GM21619 (cell line): ENCODE measurements at regions not wholly inside any gene's neighbourhood (a gene's known extent, or its start where the extent isn't known, plus 50 kb on each side); places are given as distances from the start of the nearest gene placed in this dataset.

Source experiments
- ATAC-seq: cut with Tn5 transposase; IDR thresholded peaks from one replicate; pipeline ENCODE4 v1.9.1; 2021; ENCODE audit not compliant: unreplicated experiment

- no peak for ATAC-seq
Measured at GRCh38 chr20:60240415-60240814, 282.2 kb downstream of the CDH26 start.

- ATAC-seq = no peak
Measured at GRCh38 chr20:60240986-60241385, 282.8 kb downstream of the CDH26 start.

- no peak for ATAC-seq
Measured at GRCh38 chr20:60242836-60243505, 284.7 kb downstream of the CDH26 start.

GRCh38 chr20:60244373-60245146 is 286.3 kb downstream of the CDH26 start:
- ATAC-seq = no peak

GRCh38 chr20:60246751-60247150 is 288.5 kb downstream of the CDH26 start:
- no peak for ATAC-seq

- ATAC-seq = no peak
Measured at GRCh38 chr20:60249436-60249835, 291.2 kb downstream of the CDH26 start.

- no peak for ATAC-seq
Measured at GRCh38 chr20:60250251-60250650, 292.0 kb downstream of the CDH26 start.

- ATAC-seq = no peak
Measured at GRCh38 chr20:60252866-60253265, 294.6 kb downstream of the CDH26 start.

GRCh38 chr20:60253471-60253870 is 295.2 kb downstream of the CDH26 start:
- no peak for ATAC-seq

GRCh38 chr20:60254901-60255411 is 296.7 kb downstream of the CDH26 start:
- ATAC-seq = no peak

- ATAC-seq = no peak
Measured at GRCh38 chr20:60255415-60255814, 297.2 kb downstream of the CDH26 start.

- no peak for ATAC-seq
Measured at GRCh38 chr20:60255866-60256265, 297.6 kb downstream of the CDH26 start.

- ATAC-seq = no peak
Measured at GRCh38 chr20:60256811-60257210, 298.6 kb downstream of the CDH26 start.

- ATAC-seq = no peak
Measured at GRCh38 chr20:60257671-60258070, 299.4 kb downstream of the CDH26 start.

- no peak for ATAC-seq
Measured at GRCh38 chr20:60258255-60258863, 300.1 kb downstream of the CDH26 start.

GRCh38 chr20:60261333-60261732 is 303.1 kb downstream of the CDH26 start:
- no peak for ATAC-seq

GRCh38 chr20:60262967-60263603 is 304.9 kb downstream of the CDH26 start:
- no peak for ATAC-seq

GRCh38 chr20:60263725-60264709 is 305.8 kb downstream of the CDH26 start:
- no peak for ATAC-seq

- ATAC-seq = no peak
Measured at GRCh38 chr20:60266177-60266823, 308.1 kb downstream of the CDH26 start.

- no peak for ATAC-seq
Measured at GRCh38 chr20:60268491-60268890, 310.3 kb downstream of the CDH26 start.
